Activated T-cell treated with anti-CD3 and anti-CD28 coated beads, Interleukin-2, amount 50 U/mL, for 24 hours (primary cell): ENCODE measurements at regions not wholly inside any gene's neighbourhood (a gene's known extent, or its start where the extent isn't known, plus 50 kb on each side); places are given as distances from the start of the nearest gene placed in this dataset.

Experiments used
- DNase-seq: peaks from one replicate; pipeline ENCODE4 v3.0.0-alpha.2; 2020
- H3K27ac Mint-ChIP-seq: 2 replicates; pipeline ENCODE4 v1.8.0; 2020; ENCODE audit warnings: mild to moderate bottlenecking, mixed read lengths
- H3K27me3 Mint-ChIP-seq: 2 replicates; pipeline ENCODE4 v1.8.0; 2020; ENCODE audit warnings: mixed read lengths
- H3K36me3 Mint-ChIP-seq: 2 replicates; pipeline ENCODE4 v1.8.0; 2020; ENCODE audit warnings: low read depth, mixed read lengths
- H3K4me1 Mint-ChIP-seq: 2 replicates; pipeline ENCODE4 v1.8.0; 2020; ENCODE audit warnings: low read depth, mixed read lengths
- H3K4me3 Mint-ChIP-seq: 2 replicates; pipeline ENCODE4 v1.8.0; 2020; ENCODE audit warnings: mild to moderate bottlenecking, moderate library complexity, mixed read lengths
- H3K9me3 Mint-ChIP-seq: 2 replicates; pipeline ENCODE4 v1.8.0; 2020; ENCODE audit warnings: mixed read lengths

DNA sequence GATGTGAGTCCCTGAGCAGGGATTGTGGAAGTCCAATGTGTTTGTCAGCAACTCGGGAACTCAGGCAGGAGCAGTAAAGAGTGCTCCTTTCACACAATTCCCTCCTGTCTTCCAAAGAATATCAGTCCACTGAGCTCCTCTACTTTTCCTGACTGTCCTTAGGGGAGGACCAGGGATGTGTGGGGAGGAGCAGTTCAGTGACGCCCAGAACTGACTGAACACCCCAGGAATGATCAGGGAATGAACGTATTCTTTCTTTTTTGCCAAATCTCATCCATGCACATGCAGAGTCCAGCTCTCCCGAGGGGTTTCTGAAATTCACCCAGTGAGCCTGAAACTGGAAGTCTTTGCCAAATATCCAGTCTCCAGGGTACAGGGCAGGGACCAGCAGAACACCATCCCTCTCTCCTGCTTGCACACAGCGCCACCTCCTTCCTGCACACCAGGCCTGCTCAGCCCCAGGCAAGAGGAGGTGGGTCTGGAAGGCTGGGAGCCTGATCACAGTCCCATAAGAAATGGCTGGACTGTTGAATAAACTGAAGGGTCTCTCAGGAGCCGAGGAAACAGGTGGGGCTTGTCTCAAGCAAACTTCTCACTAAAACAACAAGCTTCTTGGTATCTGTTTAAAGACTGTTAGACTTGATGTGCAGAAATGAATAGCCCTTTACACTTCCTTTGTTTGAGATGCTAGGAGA is 294.7 kb downstream of the C7orf25 start:
- no peak overlapping the region for H3K27ac Mint-ChIP-seq
- H3K36me3 Mint-ChIP-seq = no peaks in the 10 kb centered on the region
- no peak overlapping the region for H3K4me3 Mint-ChIP-seq
- no peaks in the 10 kb centered on the region for H3K4me1 Mint-ChIP-seq
- no peaks in the 10 kb centered on the region for H3K27me3 Mint-ChIP-seq
- H3K9me3 Mint-ChIP-seq = no peaks in the 10 kb centered on the region
- DNase-seq = no peak

- Mint-ChIP-seq H3K9me3 (no peaks in the 10 kb centered on the region), H3K36me3 (no peaks in the 10 kb centered on the region), H3K27me3 (no peaks in the 10 kb centered on the region)
Observed at GRCh38 chr7:42614636-42615035, 297.2 kb downstream of the C7orf25 start.

GRCh38 chr7:42611961-42612360 is 299.9 kb downstream of the C7orf25 start:
- Mint-ChIP-seq H3K9me3 (no peaks in the 10 kb centered on the region), H3K4me1 (no peaks in the 10 kb centered on the region), H3K4me3 (no peak overlapping the region), H3K27ac (no peak overlapping the region), H3K27me3 (no peaks in the 10 kb centered on the region), H3K36me3 (no peaks in the 10 kb centered on the region)
- no peak for DNase-seq

More at GRCh38 chr7:42614636-42615035, 297.2 kb downstream of the C7orf25 start:
- Mint-ChIP-seq H3K4me1 (no peaks in the 10 kb centered on the region), H3K4me3 (no peak overlapping the region), H3K27ac (no peak overlapping the region)
- DNase-seq = no peak

DNA sequence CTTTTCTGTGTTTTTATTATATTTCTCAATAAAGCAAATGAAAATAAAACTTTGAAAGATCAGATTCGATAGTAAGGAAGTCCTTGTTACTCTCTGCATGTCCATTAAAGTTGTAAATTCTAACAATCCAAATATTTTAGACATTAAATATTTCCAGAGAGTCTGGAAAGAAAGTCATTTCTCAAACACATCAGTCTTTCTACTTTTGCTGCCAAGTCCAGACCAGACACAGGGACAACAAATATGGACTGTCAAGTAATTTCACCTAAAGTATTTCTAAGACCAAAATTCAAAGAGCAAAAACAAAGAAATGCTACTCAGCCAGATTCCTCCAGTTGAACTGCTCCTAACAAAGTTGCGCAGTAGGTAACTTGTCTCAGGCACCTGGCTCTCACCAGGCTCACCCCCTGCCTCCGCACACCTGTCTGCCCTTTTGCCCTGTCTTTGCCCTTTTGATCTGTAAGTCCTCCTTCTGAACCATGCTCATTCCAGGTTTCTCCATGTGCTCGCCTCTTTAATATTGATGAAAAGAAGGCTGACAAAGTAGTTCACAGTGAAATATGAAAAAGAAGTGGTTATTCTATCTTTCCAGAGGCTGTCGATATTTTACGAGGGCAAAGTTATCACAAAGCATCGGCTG is 300.5 kb downstream of the C7orf25 start:
- no peak for DNase-seq
- H3K4me1 Mint-ChIP-seq = no peaks in the 10 kb centered on the region
- no peak overlapping the region for H3K27ac Mint-ChIP-seq
- no peaks in the 10 kb centered on the region for H3K27me3 Mint-ChIP-seq
- no peaks in the 10 kb centered on the region for H3K9me3 Mint-ChIP-seq
- no peaks in the 10 kb centered on the region for H3K36me3 Mint-ChIP-seq
- H3K4me3 Mint-ChIP-seq = no peak overlapping the region

GRCh38 chr7:42606193-42606905 is 305.5 kb downstream of the C7orf25 start:
- no peaks in the 10 kb centered on the region for H3K4me1 Mint-ChIP-seq
- H3K36me3 Mint-ChIP-seq = no peaks in the 10 kb centered on the region
- H3K4me3 Mint-ChIP-seq = no peak overlapping the region
- no peaks in the 10 kb centered on the region for H3K27me3 Mint-ChIP-seq
- no peak overlapping the region for H3K27ac Mint-ChIP-seq
- no peak for DNase-seq
- H3K9me3 Mint-ChIP-seq = no peaks in the 10 kb centered on the region

GRCh38 chr7:42605406-42606192 is 306.3 kb downstream of the C7orf25 start:
- no peak for DNase-seq
- no peak overlapping the region for H3K4me3 Mint-ChIP-seq
- H3K36me3 Mint-ChIP-seq = no peaks in the 10 kb centered on the region
- H3K9me3 Mint-ChIP-seq = no peaks in the 10 kb centered on the region
- no peaks in the 10 kb centered on the region for H3K27me3 Mint-ChIP-seq
- H3K27ac Mint-ChIP-seq = no peak overlapping the region
- no peaks in the 10 kb centered on the region for H3K4me1 Mint-ChIP-seq

GRCh38 chr7:42603496-42603895 is 308.4 kb downstream of the C7orf25 start:
- no peaks in the 10 kb centered on the region for H3K4me1 Mint-ChIP-seq
- no peak for DNase-seq
- H3K9me3 Mint-ChIP-seq = no peaks in the 10 kb centered on the region
- no peaks in the 10 kb centered on the region for H3K36me3 Mint-ChIP-seq
- no peaks in the 10 kb centered on the region for H3K27me3 Mint-ChIP-seq
- no peak overlapping the region for H3K27ac Mint-ChIP-seq
- H3K4me3 Mint-ChIP-seq = no peak overlapping the region

DNA sequence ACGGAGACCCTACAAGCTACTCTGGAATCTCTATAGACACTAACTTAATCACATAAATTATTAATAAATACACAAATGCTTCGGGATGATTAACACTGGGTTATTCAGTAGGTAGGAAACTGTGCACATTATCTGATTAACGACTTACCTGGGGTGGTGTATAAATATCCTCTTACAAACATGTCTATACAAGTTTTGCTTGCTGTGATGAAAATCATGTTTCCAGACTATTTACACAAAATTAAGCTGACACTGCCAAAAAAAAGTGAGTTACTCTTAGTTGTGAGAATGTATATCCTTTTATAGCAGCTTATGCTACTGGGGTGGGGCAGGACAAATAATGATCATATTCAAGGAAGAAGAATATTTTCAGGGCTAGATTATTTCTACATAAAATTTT is 314.6 kb downstream of the C7orf25 start:
- H3K9me3 Mint-ChIP-seq = no peaks in the 10 kb centered on the region
- H3K27ac Mint-ChIP-seq = no peak overlapping the region
- no peak for DNase-seq
- no peaks in the 10 kb centered on the region for H3K36me3 Mint-ChIP-seq
- no peaks in the 10 kb centered on the region for H3K27me3 Mint-ChIP-seq
- H3K4me1 Mint-ChIP-seq = no peaks in the 10 kb centered on the region
- H3K4me3 Mint-ChIP-seq = no peak overlapping the region

DNA sequence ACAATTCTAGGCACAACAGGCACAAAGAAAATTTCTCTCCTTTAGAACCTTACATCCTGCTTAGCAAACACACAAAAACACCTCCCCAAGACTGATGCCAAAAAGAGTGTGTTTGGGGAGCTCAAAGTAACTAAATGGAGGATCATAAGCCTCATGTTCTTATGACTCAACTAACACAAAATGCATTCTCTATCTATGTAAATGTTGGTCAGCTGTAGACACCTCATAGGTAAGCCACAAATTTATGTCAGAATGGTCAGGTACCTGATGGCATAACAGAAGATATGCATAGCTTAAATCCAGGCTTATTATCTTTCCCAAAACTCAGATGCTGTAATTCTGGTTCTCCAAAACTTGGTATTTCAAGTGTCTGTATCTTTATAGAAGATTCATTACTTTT is 315.1 kb downstream of the C7orf25 start:
- no peaks in the 10 kb centered on the region for H3K36me3 Mint-ChIP-seq
- H3K27ac Mint-ChIP-seq = no peak overlapping the region
- no peaks in the 10 kb centered on the region for H3K27me3 Mint-ChIP-seq
- no peaks in the 10 kb centered on the region for H3K4me1 Mint-ChIP-seq
- no peak for DNase-seq
- no peaks in the 10 kb centered on the region for H3K9me3 Mint-ChIP-seq
- H3K4me3 Mint-ChIP-seq = no peak overlapping the region

DNA sequence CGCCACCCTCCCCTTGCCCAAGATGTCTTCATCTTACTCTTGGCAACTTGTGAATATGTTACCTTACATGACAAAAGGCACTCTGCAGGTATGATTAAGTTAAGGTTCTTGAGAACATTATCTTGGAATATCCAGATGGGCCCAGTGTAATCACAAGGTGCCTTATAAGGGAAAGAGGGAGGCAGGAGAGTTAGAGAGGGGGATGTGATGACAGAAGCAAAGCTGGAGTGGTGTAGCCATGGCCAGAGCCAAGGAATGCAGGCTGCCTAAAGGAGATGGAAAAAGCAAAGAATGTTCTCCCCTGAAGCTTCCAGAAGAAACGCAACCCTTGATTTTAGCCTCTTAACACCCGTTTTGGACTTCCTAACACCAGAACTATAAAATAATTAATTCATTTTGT is 318.0 kb downstream of the C7orf25 start:
- no peak overlapping the region for H3K4me3 Mint-ChIP-seq
- no peaks in the 10 kb centered on the region for H3K27me3 Mint-ChIP-seq
- H3K36me3 Mint-ChIP-seq = no peaks in the 10 kb centered on the region
- H3K4me1 Mint-ChIP-seq = no peaks in the 10 kb centered on the region
- H3K9me3 Mint-ChIP-seq = peaks cover 6% of the 10 kb centered on the region
- no peak for DNase-seq
- no peak overlapping the region for H3K27ac Mint-ChIP-seq

DNA sequence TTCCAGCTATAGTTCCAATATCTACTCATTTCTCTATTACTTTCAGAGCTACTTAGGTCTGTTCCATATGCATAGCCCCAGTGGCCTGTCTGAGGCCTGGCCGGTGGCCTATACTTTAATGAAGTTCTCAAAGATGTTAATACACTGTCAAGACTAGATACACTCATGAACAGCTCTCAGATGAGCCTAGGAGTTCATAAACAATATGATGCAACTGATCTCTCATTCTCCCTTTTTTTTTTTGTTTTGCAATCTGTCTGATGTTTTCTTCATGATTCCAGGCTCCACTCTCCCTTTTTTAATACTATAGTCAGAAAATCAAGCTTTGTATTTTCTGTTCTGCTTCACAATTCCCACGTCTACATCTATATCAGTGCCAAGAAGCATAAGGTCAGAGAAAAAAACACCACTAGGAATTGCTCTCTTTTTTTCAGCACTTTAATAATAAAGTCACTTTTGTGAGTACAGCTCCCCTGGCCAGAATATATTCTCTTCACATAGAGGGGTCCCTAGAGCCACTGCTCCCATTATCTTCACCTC is 321.0 kb downstream of the C7orf25 start:
- H3K27ac Mint-ChIP-seq = no peak overlapping the region
- no peak for DNase-seq
- H3K9me3 Mint-ChIP-seq = peaks cover 15% of the 10 kb centered on the region
- H3K27me3 Mint-ChIP-seq = no peaks in the 10 kb centered on the region
- H3K36me3 Mint-ChIP-seq = no peaks in the 10 kb centered on the region
- no peaks in the 10 kb centered on the region for H3K4me1 Mint-ChIP-seq
- no peak overlapping the region for H3K4me3 Mint-ChIP-seq

GRCh38 chr7:42588876-42589275 is 323.0 kb downstream of the C7orf25 start:
- Mint-ChIP-seq H3K4me3 (no peak overlapping the region), H3K4me1 (no peaks in the 10 kb centered on the region), H3K36me3 (no peaks in the 10 kb centered on the region), H3K9me3 (peaks cover 19% of the 10 kb centered on the region), H3K27me3 (no peaks in the 10 kb centered on the region), H3K27ac (no peak overlapping the region)
- DNase-seq = no peak

GRCh38 chr7:42587806-42588205 is 324.1 kb downstream of the C7orf25 start:
- no peak for DNase-seq
- no peaks in the 10 kb centered on the region for H3K4me1 Mint-ChIP-seq
- H3K4me3 Mint-ChIP-seq = no peak overlapping the region
- no peak overlapping the region for H3K27ac Mint-ChIP-seq
- peaks cover 20% of the 10 kb centered on the region for H3K9me3 Mint-ChIP-seq
- no peaks in the 10 kb centered on the region for H3K27me3 Mint-ChIP-seq
- no peaks in the 10 kb centered on the region for H3K36me3 Mint-ChIP-seq

GRCh38 chr7:42580061-42580460 is 331.8 kb downstream of the C7orf25 start:
- Mint-ChIP-seq H3K27ac (no peak overlapping the region), H3K4me3 (no peak overlapping the region)

More at GRCh38 chr7:42580061-42580460, 331.8 kb downstream of the C7orf25 start:
- DNase-seq = no peak
- peaks cover 4% of the 10 kb centered on the region for H3K9me3 Mint-ChIP-seq
- no peaks in the 10 kb centered on the region for H3K27me3 Mint-ChIP-seq
- no peaks in the 10 kb centered on the region for H3K4me1 Mint-ChIP-seq
- no peaks in the 10 kb centered on the region for H3K36me3 Mint-ChIP-seq
